MCF 10A (cell line): ENCODE measurements at regions not wholly inside any gene's neighbourhood (a gene's known extent, or its start where the extent isn't known, plus 50 kb on each side); places are given as distances from the start of the nearest gene placed in this dataset.

ENCODE experiments used
- BruUV-seq: library from RNA; stranded (reverse); fragments of 400-500 nt; replicated peaks from 2 replicates; lab custom pipeline; 2021; lab: Mats Ljungman, UMichigan
- CTCF ChIA-PET: fragments of 300-600 bp; sonication (Branson Sonifier 250); formaldehyde crosslinking; extraction: SDS; loops from one replicate; lab custom pipeline; 2021; ENCODE audit warnings: antibody characterized with exemption, inconsistent platforms; lab: Yijun Ruan, JAX
- POLR2A ChIA-PET: fragments of 300-600, 350-650 bp; sonication (Branson Sonifier 250); formaldehyde crosslinking; extraction: SDS; loops from one replicate; lab custom pipeline; 2020; ENCODE audit warnings: antibody characterized with exemption, inconsistent platforms; lab: Yijun Ruan, JAX
- DNase-seq: peaks from one replicate; pipeline ENCODE4 v3.0.0-alpha.2; 2018; ENCODE audit not compliant: unreplicated experiment
- H3K27ac Mint-ChIP-seq: one replicate; pipeline ENCODE4 v1.8.0; 2022; ENCODE audit warnings: mild to moderate bottlenecking, low read depth, mixed read lengths; ENCODE audit not compliant: unreplicated experiment
- H3K27me3 Mint-ChIP-seq: one replicate; pipeline ENCODE4 v1.8.0; 2022; ENCODE audit warnings: mixed read lengths; ENCODE audit not compliant: insufficient read depth, unreplicated experiment
- H3K36me3 Mint-ChIP-seq: one replicate; pipeline ENCODE4 v1.8.0; 2022; ENCODE audit warnings: mild to moderate bottlenecking, moderate library complexity, mixed read lengths; ENCODE audit not compliant: insufficient read depth, unreplicated experiment
- H3K4me1 Mint-ChIP-seq: one replicate; pipeline ENCODE4 v1.8.0; 2022; ENCODE audit warnings: mixed read lengths; ENCODE audit not compliant: insufficient read depth, unreplicated experiment
- H3K4me3 Mint-ChIP-seq: one replicate; pipeline ENCODE4 v1.8.0; 2022; ENCODE audit warnings: mild to moderate bottlenecking, moderate library complexity, mixed read lengths; ENCODE audit not compliant: unreplicated experiment
- H3K9me3 Mint-ChIP-seq: one replicate; pipeline ENCODE4 v1.8.0; 2022; ENCODE audit warnings: mixed read lengths; ENCODE audit not compliant: unreplicated experiment
- CTCF ChIP-seq: fragments of 200-600 bp; IDR thresholded peaks from one replicate; pipeline ENCODE4 v1.8.0; 2022; ENCODE audit warnings: antibody characterized with exemption, mild to moderate bottlenecking; ENCODE audit not compliant: unreplicated experiment
- intact Hi-C: fragments of 100-400 bp; cut with micrococcal nuclease; formaldehyde crosslinking; loops from 2 replicates; pipeline ENCODE4 v1.14.1; 2022

- Mint-ChIP-seq H3K9me3 (no peaks in the 10 kb centered on the region), H3K36me3 (no peaks in the 10 kb centered on the region), H3K27me3 (no peaks in the 10 kb centered on the region), H3K4me1 (peaks cover 56% of the 10 kb centered on the region), H3K27ac (no peak overlapping the region), H3K4me3 (no peak overlapping the region)
- CTCF ChIA-PET: interaction anchor here (0.6 to 3.6 kb wide), 15 partner anchors 9 to 1086 kb away, joined by 3 to 17 read pairs (median 3); no protein-coding TSS in a partner anchor
- POLR2A ChIA-PET: interaction anchor here (0.7 to 2.2 kb wide), 7 partner anchors 11 to 1425 kb away, joined by 3 to 11 read pairs (median 3); partner anchors contain the start of gene MAFB
- DNase-seq: no peak
- TF ChIP-seq CTCF: no peak
- BruUV-seq: no TSS peak
- intact Hi-C loops: no loop called here
Measured at GRCh38 chr20:39876976-39877635, 811.9 kb downstream of the MAFB start.

- intact Hi-C loops: no loop called here
- DNase-seq: no peak
- POLR2A ChIA-PET: no interaction called here
- TF ChIP-seq CTCF: no peak
- peaks cover 56% of the 10 kb centered on the region for H3K4me1 Mint-ChIP-seq
- no TSS peak for BruUV-seq
- CTCF ChIA-PET: interaction anchor here (0.6 to 1.3 kb wide), 3 partner anchors 10 to 1088 kb away, joined by 3 read pairs; no protein-coding TSS in a partner anchor
- H3K36me3 Mint-ChIP-seq: no peaks in the 10 kb centered on the region
- no peaks in the 10 kb centered on the region for H3K9me3 Mint-ChIP-seq
- H3K4me3 Mint-ChIP-seq: no peak overlapping the region
- H3K27ac Mint-ChIP-seq: no peak overlapping the region
- H3K27me3 Mint-ChIP-seq: no peaks in the 10 kb centered on the region
Measured at GRCh38 chr20:39875492-39876110, 813.4 kb downstream of the MAFB start.

GRCh38 chr20:39874049-39874893 lies 814.8 kb downstream of the MAFB start:
- BruUV-seq: no TSS peak
- no peak overlapping the region for H3K27ac Mint-ChIP-seq
- no peak overlapping the region for H3K4me3 Mint-ChIP-seq
- TF ChIP-seq CTCF: peak; percentile 93
- H3K27me3 Mint-ChIP-seq: no peaks in the 10 kb centered on the region
- DNase-seq: peak; percentile 88
- H3K4me1 Mint-ChIP-seq: peaks cover 50% of the 10 kb centered on the region
- intact Hi-C loops: loop anchor here (1.0 to 5.0 kb wide), 6 partner anchors 45 to 762 kb away; no protein-coding TSS in a partner anchor
- H3K9me3 Mint-ChIP-seq: no peaks in the 10 kb centered on the region
- POLR2A ChIA-PET: interaction anchor here (0.6 to 2.6 kb wide), 10 partner anchors 9 to 484 kb away, joined by 3 to 11 read pairs (median 4); no protein-coding TSS in a partner anchor
- CTCF ChIA-PET: interaction anchor here (0.5 to 3.5 kb wide), 64 partner anchors 9 to 1437 kb away, joined by 3 to 35 read pairs (median 4); no protein-coding TSS in a partner anchor
- no peaks in the 10 kb centered on the region for H3K36me3 Mint-ChIP-seq
